A204.1 (cell line): ENCODE measurements at regions not wholly inside any gene's neighbourhood (a gene's known extent, or its start where the extent isn't known, plus 50 kb on each side); places are given as distances from the start of the nearest gene placed in this dataset.

Experiments
- FAIRE-seq: peaks from 2 replicates; lab custom pipeline; 2012; peaks lifted over from hg19 to GRCh38; lab: Jason Lieb, UNC

DNA sequence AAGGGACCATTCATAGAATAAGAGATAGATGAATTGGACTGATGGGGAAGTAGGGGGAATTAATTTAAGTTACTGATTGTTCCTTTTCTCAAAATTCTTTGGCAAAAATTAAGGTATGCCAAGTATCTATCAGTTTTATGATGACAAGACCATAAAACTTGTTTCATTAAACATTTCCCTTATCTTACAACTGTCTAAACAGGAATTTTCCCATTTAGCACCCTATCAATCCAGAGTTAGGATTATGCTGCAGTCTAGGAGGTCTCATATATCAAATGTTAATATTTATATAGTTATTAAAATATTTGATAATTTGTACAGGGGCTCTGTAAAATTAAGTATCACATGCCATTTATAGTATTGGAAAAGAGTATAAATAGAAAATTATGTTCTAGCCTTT, 51.5 kb upstream of the ARID1B start:
- no peak for FAIRE-seq

DNA sequence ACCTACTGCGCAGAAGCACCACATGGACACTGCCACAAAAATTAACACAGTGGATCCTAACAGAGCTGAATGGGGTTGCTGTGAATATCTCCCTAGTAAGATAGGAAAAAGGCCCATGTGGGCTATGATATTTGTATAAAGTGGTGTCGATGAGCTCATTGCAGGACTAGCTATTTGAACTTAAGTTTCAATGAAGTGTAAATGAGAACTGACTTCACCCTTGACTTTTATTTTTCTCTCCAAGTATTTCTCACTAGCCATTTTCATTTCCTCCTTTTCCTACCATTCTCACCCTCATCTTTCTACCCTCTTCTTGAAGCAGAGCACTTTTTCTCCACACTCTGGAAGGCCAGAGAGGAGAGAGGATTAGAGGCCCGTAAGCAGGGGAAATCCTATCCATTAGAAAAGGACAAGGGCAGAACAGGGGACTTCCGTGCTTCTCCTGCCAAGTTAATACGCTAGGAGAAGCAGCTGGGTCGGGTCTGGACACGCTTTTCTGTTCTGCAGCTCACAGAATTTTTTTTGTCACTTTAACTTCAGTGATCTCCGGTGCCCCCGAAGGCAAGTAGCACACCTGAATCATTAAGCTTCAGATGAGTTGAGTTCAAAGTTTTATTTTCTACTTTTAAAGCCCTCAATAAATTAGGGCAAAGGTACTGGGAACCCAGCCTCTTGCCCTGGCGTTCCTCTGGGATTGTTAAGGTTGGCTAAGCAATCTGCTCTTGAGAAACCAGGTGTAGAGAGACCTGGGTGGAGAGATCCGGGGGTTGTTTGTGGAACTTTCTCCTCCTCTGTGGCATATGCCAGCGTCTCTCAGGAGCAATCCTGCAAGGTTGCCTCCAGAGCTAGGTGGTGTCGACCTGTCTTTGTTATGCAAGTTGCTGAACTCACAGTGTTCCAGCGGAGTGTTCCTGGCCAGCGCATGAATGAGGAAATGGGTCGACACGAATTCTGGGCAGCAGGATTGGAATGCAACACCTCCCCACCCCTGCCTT, 56.2 kb upstream of the ARID1B start:
- no peak for FAIRE-seq

DNA sequence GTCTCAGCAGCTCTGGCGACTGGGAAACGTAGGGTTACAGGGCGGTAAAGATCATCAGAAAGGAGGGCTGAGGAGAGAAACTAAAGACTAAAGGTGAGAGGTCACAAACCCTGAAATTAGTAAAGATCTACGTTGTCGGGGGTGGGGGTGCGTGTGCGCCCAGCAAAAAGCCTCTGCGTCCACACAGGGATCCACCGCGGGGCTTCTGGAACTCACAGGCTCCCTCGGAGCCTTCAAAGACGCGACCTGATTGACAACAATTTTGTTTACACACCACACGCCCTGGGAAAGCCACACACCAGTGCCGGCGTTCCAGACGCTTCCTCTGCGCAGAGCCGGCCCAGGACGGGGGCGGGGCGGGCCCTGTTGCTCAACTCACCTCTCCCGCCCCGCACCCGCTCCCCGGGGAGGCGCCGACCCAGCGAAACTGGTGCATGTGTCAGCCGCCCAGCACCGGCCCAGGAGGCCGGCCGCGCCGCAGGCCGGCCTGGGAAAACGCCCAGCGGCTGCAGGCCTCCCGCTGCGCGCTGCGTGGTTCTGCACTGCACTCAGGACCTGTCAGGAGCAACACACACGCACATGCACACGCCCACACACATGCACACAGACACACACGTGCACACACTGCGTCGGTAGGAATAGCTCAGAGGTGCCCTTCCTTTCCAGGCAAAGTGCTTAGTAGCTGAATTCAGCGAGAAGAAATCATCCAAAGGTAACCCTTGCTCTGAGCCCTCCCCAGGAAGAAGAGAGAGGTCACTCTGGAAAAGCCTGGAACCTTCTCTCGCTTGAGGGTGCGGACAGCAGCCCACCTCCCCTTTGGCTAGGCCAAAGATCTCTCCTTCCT, 57.2 kb upstream of the ARID1B start:
- no peak for FAIRE-seq

DNA sequence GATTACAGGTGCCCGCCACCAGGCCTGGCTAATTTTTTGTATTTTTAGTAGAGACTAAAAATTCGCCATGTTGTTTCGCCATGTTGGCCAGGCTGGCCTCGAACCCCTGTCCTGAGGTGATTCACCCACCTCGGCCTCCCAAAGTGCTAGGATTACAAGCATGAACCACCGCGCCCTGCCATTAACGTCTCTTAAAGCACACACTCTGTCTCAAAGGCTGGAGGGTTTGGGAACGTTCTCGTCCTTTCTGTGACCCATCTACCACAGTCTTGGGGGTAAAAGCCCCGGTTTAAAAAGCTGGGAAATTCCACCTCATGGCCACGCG, 57.8 kb upstream of the ARID1B start:
- FAIRE-seq = no peak

DNA sequence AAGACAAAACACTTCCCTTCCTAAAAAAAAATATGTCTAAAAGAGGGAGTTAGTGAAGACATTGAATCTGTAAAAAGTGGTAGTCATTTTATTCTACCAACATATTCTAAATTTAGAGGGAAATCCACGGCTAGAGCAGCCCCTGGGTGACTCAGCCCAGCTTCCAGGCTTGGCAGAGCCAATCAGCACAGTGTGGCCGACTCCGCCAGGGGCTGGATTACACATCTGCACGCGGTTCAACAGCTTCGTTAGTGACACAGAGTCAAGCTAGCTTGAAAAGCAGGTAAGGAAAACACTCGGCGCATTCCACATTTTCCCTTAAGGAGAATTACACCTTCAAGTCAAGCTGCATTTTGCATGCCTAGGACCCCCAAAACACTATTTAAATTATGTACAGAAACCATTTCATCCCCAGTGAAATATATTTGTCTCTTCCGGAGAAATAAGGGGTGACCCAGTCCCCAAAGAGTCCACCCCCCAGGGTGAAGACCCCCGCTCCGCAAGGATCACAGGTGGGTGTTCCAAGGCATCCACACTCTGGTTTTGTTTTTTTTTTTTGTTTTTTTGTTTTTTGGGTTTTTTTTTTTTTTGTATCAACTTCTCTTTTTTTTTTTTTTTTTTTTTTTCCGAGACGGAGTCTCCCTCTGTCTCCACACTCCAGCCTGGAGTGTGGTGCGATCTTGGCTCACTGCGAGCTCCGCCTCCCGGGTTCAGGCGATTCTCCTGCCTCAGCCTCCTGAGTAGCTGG, 58.4 kb upstream of the ARID1B start:
- no peak for FAIRE-seq

DNA sequence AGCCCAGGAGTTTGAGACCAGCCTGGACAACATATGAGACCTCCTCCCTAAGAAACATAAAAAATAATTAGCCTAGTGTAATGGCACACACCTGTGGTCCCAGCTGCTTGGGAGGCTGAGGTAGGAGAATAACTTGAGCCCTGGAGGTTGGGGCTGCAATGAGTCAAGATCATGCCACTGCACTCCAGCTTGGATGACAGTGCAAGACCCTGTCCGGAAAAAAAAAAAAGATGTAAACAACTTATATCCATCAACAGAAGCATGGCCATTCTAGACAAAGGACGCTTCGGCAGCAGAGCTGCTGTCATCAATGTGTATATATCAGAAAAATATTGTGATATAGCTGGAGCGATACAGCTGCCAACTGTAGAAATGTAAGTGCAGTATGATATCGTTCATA, 59.6 kb upstream of the ARID1B start:
- no peak for FAIRE-seq

DNA sequence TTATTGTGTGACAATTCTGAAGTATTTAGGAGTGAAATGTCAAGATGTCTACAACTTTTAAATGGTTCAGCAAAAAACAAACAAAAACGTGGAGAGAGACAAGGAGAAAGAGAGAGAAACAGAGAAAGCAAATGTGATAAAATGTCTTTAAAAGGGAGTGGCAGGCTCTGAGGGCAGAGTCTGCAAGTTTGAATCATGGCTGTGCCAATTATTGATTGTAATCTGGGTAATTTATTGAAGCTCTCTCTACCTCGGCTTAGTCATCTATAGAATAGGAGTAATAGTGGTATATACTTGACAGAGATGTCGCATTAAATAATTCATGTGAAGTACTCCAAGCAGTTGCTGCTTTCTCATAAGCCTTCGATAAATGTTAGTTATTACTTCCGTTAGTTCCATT, 61.3 kb upstream of the ARID1B start:
- no peak for FAIRE-seq

DNA sequence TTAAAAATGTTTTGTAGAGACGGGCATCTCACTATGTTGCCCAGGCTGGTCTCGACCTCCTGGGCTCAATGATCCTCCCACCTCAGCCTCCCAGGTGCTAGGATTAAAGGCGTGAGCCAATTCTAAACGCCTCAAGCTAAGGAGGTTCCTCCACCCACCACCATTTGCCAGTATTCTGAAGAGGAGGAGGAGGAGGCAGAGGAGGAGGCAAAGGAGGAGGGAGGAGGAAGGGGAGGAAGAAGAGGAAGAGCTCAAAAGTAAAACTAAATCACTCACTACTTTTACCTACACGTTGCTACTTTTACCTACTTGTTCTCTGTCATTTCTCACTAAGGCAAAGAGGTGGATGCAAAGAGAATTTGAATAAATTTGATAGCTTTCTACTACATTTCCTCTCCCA, 63.6 kb upstream of the ARID1B start:
- no peak for FAIRE-seq

DNA sequence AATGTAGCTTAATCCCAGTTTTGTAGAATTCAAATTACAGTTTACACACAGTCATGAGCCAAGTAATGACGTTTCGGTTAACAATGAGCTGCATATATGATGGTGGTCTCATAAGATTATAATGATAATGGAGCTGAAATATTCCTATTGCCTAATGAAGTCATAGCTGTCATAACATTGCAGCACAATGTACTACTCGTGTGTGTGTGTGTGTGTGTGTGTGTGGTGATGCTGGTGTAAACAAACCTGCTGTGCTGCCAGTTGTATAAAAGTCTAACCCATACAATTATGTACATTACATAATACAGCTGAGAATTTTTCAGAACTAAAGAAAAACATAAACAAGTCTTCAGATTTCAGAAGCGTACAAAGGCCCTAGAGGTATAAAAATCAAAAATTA, 66.7 kb upstream of the ARID1B start:
- no peak for FAIRE-seq

DNA sequence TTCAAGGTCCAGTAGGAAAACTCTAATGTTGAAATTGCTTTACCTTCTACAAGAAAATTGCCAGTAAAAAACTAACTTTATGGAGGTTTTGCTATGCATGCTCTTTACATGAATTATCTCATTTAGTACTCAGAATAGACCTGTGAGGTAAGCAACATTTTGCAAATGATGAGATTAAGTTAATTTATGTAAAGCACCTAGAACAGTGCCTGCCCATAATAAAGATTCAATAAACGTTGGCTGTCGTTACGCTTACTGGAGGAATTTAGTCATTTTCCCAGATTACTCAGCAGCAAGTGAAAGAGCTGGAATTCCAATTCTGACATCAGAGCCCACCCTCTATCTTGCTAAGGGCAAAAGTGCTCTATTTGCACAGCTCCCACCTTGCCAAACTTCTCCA, 69.4 kb upstream of the ARID1B start:
- FAIRE-seq = no peak

DNA sequence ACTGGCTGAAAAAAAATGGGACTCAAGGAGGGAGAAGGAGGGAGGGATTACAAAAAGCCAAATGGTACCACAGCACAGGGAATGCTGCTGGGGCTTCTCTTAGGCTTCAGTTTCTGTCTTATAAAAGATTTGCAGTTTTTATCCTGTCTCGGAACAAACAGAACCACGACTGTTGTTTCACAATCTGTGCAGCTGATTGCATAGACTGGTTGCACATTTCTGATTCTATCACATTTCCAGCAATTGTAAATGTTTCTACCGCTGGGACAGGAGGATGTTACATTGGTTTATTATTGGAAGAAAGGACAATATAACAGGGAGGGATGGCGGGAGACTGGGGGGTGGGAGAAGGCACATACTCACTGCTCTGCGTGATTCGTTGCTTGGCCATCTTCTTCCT, 73.5 kb upstream of the ARID1B start:
- FAIRE-seq = no peak

DNA sequence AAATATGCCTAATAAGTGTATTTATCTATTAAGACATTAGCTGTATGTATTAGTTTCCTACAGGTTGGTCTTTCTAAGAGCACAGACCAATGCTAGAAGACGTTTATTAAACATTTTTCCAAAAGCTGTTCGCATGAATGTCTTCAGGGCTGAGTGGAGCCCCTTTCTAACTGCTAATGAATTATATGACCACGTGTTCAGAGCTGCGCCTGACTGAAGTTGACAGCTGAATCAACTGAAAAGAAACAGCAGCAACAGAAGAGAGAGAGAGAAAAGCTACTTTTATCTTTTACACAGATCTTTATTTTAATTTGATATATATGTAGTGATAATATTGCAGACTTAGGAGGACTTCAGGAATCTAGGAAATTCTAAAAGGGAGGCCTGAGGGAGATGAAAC, 75.2 kb upstream of the ARID1B start:
- FAIRE-seq = no peak

DNA sequence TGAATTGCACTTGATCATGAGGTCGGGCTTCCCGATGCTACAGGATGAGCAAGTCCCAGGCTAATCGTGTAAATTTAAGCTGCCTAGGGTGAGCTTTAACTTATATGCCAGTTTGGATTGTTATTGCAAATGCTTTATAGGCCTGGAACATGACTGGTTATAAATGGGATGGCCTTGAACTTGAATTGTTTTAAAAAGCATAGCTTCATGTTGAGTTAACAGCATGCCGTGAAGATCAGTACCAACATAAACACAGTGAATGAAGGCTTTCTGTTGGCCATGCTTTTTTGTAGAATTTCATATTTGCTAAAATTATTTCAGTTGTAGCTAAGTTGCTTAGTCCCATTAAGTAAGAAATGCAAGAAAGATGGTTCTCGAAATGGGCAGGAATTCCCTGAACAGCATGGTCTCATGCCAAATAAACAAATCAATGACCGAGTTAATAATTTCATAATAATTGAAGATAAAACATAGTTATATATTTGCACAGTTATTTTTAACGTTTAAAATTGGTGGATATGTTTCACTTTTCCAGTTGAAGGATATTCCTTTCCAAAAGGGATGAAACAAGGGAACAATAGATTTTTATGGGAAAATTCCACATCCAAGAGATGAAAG, 76.6 kb upstream of the ARID1B start:
- FAIRE-seq = no peak

DNA sequence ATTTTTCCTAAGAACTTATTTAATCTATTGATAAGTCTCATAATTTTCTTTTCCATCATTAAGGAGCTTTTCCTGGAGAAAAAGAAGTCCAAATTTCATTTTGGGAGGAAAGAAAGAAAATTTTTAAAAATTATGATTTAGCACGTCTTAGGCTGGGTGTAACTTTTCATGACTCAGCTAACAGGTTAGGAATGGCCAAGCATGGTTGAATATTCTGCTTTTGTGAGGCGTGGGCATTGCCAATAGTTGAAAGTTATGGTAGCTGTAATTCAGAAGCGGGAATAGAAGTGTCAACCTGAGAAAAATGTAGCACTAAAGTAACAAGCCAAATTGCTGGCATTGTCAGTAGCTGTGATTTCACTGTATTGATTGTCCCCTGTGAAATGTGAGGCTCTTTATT, 77.2 kb upstream of the ARID1B start:
- FAIRE-seq = no peak

DNA sequence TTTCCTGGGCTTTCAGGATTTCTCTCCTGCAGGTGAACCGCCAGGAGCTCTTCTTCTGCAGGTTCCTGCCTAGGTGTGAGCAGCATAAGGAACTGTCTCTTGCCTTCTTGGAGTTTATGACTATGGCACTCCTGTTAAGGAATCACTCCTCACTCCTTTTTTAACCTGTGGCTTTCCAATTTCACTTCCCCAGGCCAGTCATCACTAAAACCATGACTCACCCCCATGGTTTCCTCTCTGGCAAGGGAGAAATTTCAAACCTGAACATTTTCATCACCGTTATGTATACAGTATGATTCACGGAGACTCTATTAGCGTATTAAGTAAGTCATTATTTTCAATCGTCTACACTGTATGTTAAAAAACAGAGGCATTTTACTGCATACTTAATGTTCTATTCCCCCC, 78.2 kb upstream of the ARID1B start:
- FAIRE-seq = no peak

DNA sequence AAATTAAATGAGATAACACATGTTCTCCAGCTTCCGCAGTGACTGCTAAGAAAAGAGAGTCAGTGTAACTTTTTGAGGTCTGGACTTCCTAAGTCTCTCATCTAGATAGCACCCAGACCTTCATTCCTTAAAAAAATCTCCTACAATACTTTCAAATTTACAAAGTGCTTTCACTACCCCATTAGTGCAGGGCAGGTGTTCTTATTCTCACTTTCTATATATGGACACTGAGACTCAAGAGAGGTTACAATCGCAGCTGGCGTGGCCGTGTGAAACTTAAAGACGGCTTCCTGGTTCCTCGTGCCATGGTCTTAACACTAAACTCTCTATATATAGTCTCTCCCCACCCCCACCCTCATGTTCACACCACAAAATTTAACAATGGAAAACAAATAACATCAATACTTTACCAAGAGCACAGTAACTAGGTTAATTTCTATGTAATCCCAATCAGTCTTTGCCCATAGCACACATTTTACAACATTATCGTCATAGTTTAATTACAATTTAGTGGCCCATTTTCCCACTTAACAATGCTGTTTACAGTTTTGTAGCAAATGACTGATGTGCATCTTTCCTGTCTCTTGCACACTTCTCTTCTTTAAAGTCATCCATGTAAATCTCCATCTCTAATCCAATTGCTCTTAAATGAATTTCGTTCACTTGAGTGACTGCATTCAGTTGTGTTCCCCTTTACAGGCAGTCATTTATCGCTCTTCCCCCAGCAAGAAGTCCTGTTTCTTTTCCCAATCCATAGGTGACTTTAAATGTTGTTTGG, 78.8 kb upstream of the ARID1B start:
- FAIRE-seq = no peak

DNA sequence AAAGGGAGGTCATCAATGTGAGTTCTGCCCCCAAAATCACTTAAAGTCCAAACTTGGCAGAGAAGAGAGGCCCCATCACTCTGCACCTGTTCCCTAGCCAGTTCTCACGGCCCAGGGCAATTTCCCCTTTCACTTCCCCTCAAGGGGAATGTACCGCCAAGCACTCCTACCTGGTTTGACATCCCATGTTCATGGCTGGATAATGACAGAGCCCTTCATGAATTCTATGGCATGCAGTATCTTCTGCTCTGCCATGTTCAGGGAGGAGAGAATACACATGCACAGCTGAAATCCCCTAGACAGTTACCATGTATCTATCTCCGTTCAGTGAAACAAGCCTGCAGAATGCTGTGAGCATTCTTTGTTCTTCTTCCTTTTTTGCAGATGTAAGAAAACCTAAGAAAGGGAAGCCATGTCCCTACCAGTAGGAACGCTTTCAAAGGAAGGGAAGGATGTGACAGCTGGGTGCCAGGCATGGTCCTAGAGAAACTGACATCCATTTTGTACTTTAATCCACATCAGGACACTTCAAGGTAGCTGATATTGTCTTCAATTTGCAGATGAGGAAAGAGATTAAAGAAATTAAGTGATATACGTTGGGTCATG, 79.8 kb upstream of the ARID1B start:
- no peak for FAIRE-seq

DNA sequence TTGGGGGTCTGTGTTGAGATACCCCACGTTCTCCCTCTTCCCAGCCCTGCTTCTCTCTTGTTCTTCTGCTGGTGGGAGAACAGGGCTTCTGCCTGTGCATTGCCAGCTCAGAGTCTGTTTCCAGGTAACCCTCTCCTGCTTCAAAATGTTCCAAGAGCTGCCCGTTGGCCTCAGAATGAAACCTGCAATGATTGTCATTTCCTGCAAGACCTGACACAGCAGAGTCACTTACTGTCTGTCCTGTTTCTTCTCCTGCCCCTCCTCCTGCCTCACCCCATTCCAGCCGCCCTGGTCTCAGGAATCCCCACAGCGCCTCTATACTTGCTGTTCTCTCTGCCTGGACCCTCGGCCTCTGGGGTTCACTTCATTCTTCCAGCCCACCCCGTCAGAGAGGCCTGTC, 81.4 kb upstream of the ARID1B start:
- no peak for FAIRE-seq

DNA sequence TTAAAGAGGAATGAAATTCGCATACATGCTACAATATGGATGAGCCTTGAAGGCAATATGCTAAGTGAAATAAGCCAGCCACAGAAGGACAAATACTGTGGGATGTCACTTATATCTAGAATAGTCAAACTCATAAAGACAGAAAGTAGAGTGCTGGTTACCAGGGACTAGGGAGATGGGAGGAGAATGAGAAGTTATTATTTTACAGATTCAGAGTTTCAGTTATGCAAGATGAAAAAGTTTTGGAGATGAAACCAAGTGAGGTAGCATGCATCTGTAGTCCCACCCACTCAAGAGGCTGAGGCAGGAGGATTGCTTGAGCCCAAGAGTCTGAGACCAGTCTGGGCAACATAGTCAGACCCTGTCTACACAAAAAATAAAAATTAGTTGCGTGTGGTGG, 82.5 kb upstream of the ARID1B start:
- no peak for FAIRE-seq

DNA sequence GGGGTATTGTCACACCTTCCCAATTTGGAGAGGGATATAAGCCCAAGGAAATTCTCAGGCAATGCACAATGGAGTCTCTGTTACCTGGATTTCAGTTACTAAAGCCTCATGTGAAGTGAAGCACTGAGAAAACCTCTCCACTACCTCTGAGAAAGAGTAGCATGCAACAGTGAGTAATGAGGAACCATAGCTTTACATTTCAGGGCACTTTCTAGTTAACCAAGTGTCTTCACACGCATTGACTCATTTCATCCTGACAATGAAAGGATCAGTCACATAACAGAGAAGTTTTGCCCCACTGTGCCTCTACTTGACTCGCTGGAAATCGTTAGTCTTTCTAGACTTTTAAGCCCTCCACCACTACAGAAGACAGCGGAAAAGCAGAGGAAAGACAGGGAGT, 86.2 kb upstream of the ARID1B start:
- FAIRE-seq = no peak

DNA sequence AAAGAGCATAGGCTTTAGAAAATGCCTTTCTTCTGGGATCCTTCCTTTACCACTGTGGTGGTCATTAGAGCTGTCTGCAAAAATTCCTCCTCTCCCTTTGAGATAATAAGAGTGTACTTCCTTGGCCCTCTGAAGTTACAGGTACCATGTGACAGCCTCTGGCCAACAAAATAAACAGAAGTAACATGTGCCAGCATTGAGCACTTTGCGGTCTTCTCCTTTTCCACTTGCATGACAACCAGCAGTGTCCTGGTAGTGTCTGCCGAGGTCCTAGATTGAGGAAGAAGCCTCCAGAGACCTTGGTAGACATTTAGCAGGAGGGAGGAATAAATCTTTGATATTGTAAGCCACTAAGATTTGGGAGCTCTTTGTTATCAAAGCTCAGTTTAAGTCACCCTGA, 87.5 kb upstream of the ARID1B start:
- no peak for FAIRE-seq
